CD8-positive, alpha-beta memory T cell (primary cell): ENCODE measurements at regions not wholly inside any gene's neighbourhood (a gene's known extent, or its start where the extent isn't known, plus 50 kb on each side); places are given as distances from the start of the nearest gene placed in this dataset.

ENCODE experiments used
- CTCF ChIA-PET: fragments of 350-600 bp; sonication (Branson Sonifier 250); formaldehyde crosslinking; loops from one replicate; lab custom pipeline; 2021; ENCODE audit warnings: antibody characterized with exemption; lab: Charles Lee
- POLR2A ChIA-PET: fragments of 350-600 bp; sonication (Branson Sonifier 250); formaldehyde crosslinking; loops from one replicate; lab custom pipeline; 2021; ENCODE audit warnings: antibody characterized with exemption; lab: Charles Lee
- DNase-seq, 5 donors: peaks; one replicate each; pipeline versions ENCODE4 v3.0.0 to v3.0.0-alpha.2; 2020 to 2022; ENCODE audit warnings: mixed read lengths in 1 of 5
- H3K27ac ChIP-seq: one replicate; pipeline ENCODE4 v1.7.0; 2013; ENCODE audit warnings: low read depth, mild to moderate bottlenecking, low read length, moderate library complexity
- H3K27me3 ChIP-seq: 2 replicates; pipeline ENCODE4 v1.7.0; 2013; ENCODE audit warnings: low read length, mild to moderate bottlenecking; ENCODE audit not compliant: insufficient read depth, poor library complexity, severe bottlenecking
- H3K36me3 ChIP-seq: 2 replicates; pipeline ENCODE4 v1.7.0; 2013; ENCODE audit warnings: mild to moderate bottlenecking, low read length, moderate library complexity; ENCODE audit not compliant: insufficient read depth
- H3K4me1 ChIP-seq: 2 replicates; pipeline ENCODE4 v1.7.0; 2013; ENCODE audit warnings: mild to moderate bottlenecking, low read length, moderate library complexity; ENCODE audit not compliant: insufficient read depth
- H3K4me3 ChIP-seq: 2 replicates; pipeline ENCODE4 v1.7.0; 2013; ENCODE audit warnings: mild to moderate bottlenecking, low read length
- H3K9me3 ChIP-seq: 2 replicates; pipeline ENCODE4 v1.7.0; 2013; ENCODE audit warnings: mild to moderate bottlenecking, low read length
- H3K27ac Mint-ChIP-seq, 8 donors: one replicate each; pipeline ENCODE4 v1.8.0; 2020 to 2021; ENCODE audit warnings: mixed read lengths in 8 of 8, mild to moderate bottlenecking in 6 of 8, inconsistent platforms in 3 of 8, moderate library complexity in 3 of 8
- H3K27me3 Mint-ChIP-seq, 2 donors: one replicate each; pipeline ENCODE4 v1.8.0; 2020 to 2021; ENCODE audit warnings: mixed read lengths in 2 of 2, mild to moderate bottlenecking in 1 of 2, moderate library complexity in 1 of 2
- H3K36me3 Mint-ChIP-seq, 3 donors: one replicate each; pipeline ENCODE4 v1.8.0; 2020 to 2021; ENCODE audit warnings: mixed read lengths in 3 of 3, inconsistent platforms in 1 of 3, mild to moderate bottlenecking in 1 of 3
- H3K4me1 Mint-ChIP-seq, 3 donors: one replicate each; pipeline ENCODE4 v1.8.0; 2020 to 2021; ENCODE audit warnings: mixed read lengths in 3 of 3, inconsistent platforms in 1 of 3, mild to moderate bottlenecking in 1 of 3
- H3K4me3 Mint-ChIP-seq, 7 donors: one replicate each; pipeline ENCODE4 v1.8.0; 2020 to 2021; ENCODE audit warnings: mixed read lengths in 7 of 7, mild to moderate bottlenecking in 6 of 7, moderate library complexity in 4 of 7, inconsistent platforms in 2 of 7
- H3K9me3 Mint-ChIP-seq, 5 donors: one replicate each; pipeline ENCODE4 v1.8.0; 2020 to 2022; ENCODE audit warnings: mixed read lengths in 5 of 5, mild to moderate bottlenecking in 3 of 5, moderate library complexity in 2 of 5, inconsistent platforms in 1 of 5

DNA sequence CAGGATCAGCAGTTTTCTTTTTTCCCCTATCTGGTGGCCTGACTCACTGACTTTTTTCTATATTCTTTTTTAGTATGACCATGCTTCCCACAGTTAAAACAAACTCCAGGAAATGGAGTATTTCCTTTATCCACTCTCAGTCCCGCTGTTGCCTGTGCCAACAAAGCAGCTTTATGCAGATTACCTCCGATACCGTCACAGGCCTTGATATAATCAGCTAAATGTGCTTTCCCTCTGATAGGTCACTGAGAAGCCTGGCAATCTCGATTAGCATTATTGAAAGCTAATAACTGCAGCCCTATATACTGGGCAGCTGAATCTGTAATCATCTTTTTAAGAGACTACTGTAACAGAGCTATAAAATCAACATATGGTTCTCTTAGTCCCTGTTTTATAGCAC, 243.6 kb downstream of the KIF21A start:
- peaks cover 0 to 18% (median 9%) of the 10 kb centered on the region in 5 donors for H3K9me3 Mint-ChIP-seq
- no peaks in the 10 kb centered on the region for H3K27me3 ChIP-seq

DNA sequence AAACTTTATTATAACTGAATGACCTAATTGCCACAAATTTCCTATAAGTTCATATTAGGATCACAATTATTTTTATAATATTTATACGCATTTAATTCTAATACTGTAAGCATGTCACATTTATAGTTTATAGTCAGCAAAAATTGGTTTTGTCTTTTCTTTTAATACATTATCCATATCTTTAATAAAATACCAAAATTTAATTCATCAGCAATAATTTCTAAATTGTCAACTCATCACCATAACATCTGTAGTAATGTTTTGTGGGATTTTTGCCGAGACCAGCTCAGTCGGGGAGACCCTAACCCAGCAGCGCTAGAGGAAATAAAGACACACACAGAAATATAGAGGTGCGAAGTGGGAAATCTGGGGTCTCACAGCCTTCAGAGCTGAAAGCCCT, 254.2 kb downstream of the KIF21A start:
- Histone ChIP-seq H3K4me3 (no peak overlapping the region), H3K36me3 (no peaks in the 10 kb centered on the region), H3K4me1 (no peaks in the 10 kb centered on the region), H3K27me3 (no peaks in the 10 kb centered on the region), H3K9me3 (no peaks in the 10 kb centered on the region), H3K27ac (no peak overlapping the region)
- CTCF ChIA-PET: no interaction called here
- H3K36me3 Mint-ChIP-seq: no peaks in the 10 kb centered on the region
- H3K4me3 Mint-ChIP-seq: no peak overlapping the region
- POLR2A ChIA-PET: no interaction called here
- peaks cover 0 to 6% (median 2%) of the 10 kb centered on the region in 5 donors for H3K9me3 Mint-ChIP-seq
- DNase-seq: no peak
- no peaks in the 10 kb centered on the region for H3K4me1 Mint-ChIP-seq
- H3K27me3 Mint-ChIP-seq: peaks cover 0 to 3% of the 10 kb centered on the region in 2 donors
- no peak overlapping the region for H3K27ac Mint-ChIP-seq

More for the DNA sequence above, 243.6 kb downstream of the KIF21A start:
- no peaks in the 10 kb centered on the region for H3K4me1 Mint-ChIP-seq
- ChIA-PET CTCF (no interaction called here), POLR2A (no interaction called here)
- Histone ChIP-seq H3K36me3 (no peaks in the 10 kb centered on the region), H3K27ac (no peak overlapping the region), H3K9me3 (no peaks in the 10 kb centered on the region), H3K4me3 (no peak overlapping the region), H3K4me1 (no peaks in the 10 kb centered on the region)
- no peaks in the 10 kb centered on the region for H3K36me3 Mint-ChIP-seq
- peaks cover 7 to 8% of the 10 kb centered on the region in 2 donors for H3K27me3 Mint-ChIP-seq
- no peak for DNase-seq
- H3K27ac Mint-ChIP-seq: no peak overlapping the region
- H3K4me3 Mint-ChIP-seq: no peak overlapping the region

DNA sequence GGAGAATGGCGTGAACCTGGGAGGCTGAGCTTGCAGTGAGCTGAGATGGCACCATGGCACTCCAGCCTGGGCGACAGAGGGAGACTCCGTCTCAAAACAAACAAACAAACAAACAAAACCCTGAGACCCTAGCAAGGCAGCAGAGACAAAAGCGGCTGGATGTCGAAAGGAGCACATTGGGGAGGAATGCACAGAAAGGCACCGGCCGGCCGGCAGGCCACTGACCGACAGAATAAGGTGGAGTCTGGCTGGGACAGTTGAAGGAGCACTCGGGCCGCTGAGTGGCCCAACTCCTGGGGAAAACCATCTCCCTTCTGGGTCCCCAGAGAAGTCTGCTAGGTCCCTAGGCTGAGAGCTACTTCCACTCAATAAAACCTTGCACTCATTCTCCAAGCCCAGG, 256.2 kb downstream of the KIF21A start:
- no peak overlapping the region for H3K27ac Mint-ChIP-seq
- ChIA-PET POLR2A (no interaction called here), CTCF (no interaction called here)
- no peak overlapping the region for H3K27ac ChIP-seq
- no peaks in the 10 kb centered on the region for H3K9me3 ChIP-seq
- no peaks in the 10 kb centered on the region for H3K27me3 ChIP-seq
- H3K4me1 ChIP-seq: no peaks in the 10 kb centered on the region
- no peak for DNase-seq
- H3K9me3 Mint-ChIP-seq: peaks cover 0 to 4% (median 0%) of the 10 kb centered on the region in 5 donors
- peaks cover 0 to 3% of the 10 kb centered on the region in 2 donors for H3K27me3 Mint-ChIP-seq
- H3K4me3 Mint-ChIP-seq: no peak overlapping the region
- H3K4me3 ChIP-seq: no peak overlapping the region
- no peaks in the 10 kb centered on the region for H3K36me3 ChIP-seq
- no peaks in the 10 kb centered on the region for H3K4me1 Mint-ChIP-seq
- H3K36me3 Mint-ChIP-seq: no peaks in the 10 kb centered on the region

DNA sequence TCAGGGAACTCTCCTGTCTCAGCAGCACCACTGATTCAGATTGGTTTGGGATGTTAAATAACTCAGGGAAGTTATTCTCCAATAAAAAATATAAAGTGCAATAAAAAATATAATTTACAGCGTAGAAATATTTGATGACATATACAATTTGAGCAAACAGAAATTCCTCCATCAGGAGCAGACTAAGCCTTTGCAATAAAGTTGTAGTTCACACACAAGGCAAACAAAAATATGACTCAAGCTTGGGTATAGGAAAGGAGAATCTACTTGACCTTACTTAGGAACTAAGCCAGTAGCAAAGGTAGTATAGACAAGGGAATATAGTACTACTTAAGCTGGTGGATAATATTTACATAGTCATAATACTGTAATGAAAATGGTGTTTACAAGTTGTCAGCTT, 264.1 kb downstream of the KIF21A start:
- Histone ChIP-seq H3K27ac (no peak overlapping the region), H3K36me3 (no peaks in the 10 kb centered on the region), H3K27me3 (no peaks in the 10 kb centered on the region), H3K4me3 (no peak overlapping the region), H3K9me3 (no peaks in the 10 kb centered on the region), H3K4me1 (no peaks in the 10 kb centered on the region)
- DNase-seq: no peak
- H3K27me3 Mint-ChIP-seq: peaks cover 3 to 4% of the 10 kb centered on the region in 2 donors
- H3K4me3 Mint-ChIP-seq: no peak overlapping the region
- no peak overlapping the region for H3K27ac Mint-ChIP-seq
- H3K4me1 Mint-ChIP-seq: peaks cover 0 to 2% (median 0%) of the 10 kb centered on the region in 3 donors
- no peaks in the 10 kb centered on the region for H3K36me3 Mint-ChIP-seq
- H3K9me3 Mint-ChIP-seq: no peaks in the 10 kb centered on the region
- POLR2A ChIA-PET: no interaction called here
- CTCF ChIA-PET: no interaction called here

DNA sequence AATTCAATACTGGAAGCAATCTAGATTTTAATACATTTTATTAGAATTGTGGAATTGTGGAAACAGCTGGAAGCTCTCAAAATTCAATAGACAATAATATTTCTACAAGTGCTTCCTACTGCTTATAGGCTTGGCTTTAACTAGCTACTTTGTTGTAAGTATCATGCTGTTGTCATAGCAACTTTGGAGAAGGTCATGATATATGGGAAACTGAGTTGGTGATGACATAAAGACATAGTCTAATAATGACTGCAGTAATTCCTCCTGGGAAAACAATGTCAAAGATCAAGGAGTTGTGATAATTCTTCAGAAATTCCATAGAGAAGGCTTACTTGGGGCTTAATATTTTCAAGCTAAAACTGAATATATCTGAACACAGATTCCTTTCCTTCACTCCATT, 266.6 kb downstream of the KIF21A start:
- peaks cover 0 to 2% (median 0%) of the 10 kb centered on the region in 3 donors for H3K4me1 Mint-ChIP-seq
- H3K36me3 Mint-ChIP-seq: no peaks in the 10 kb centered on the region
- POLR2A ChIA-PET: no interaction called here
- Histone ChIP-seq H3K27me3 (no peaks in the 10 kb centered on the region), H3K36me3 (no peaks in the 10 kb centered on the region), H3K27ac (no peak overlapping the region), H3K4me1 (no peaks in the 10 kb centered on the region), H3K9me3 (no peaks in the 10 kb centered on the region), H3K4me3 (no peak overlapping the region)
- no peak for DNase-seq
- peaks cover 0 to 2% (median 0%) of the 10 kb centered on the region in 5 donors for H3K9me3 Mint-ChIP-seq
- H3K27me3 Mint-ChIP-seq: peaks cover 3 to 7% of the 10 kb centered on the region in 2 donors
- CTCF ChIA-PET: no interaction called here
- no peak overlapping the region for H3K4me3 Mint-ChIP-seq
- H3K27ac Mint-ChIP-seq: no peak overlapping the region

DNA sequence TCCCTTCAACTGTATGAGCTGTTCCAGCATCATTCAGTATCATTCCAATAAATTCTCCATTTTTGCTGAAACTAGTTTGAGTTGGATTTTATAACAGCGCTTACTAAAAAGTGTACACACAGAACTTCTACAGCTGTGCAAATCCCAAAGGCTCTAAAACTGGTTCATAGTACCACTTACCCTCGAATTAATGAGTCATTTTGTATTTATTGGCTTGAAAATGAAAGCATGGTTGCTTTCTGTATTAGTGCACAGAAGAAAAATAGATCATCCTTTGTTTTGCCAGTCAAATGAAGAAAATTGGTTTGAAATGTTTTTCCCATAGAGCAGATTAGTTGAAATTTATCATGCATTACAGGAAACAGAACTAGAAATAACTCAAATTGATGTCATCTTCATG, 268.3 kb upstream of the CPNE8 start:
- peaks cover 3 to 7% of the 10 kb centered on the region in 2 donors for H3K27me3 Mint-ChIP-seq

DNA sequence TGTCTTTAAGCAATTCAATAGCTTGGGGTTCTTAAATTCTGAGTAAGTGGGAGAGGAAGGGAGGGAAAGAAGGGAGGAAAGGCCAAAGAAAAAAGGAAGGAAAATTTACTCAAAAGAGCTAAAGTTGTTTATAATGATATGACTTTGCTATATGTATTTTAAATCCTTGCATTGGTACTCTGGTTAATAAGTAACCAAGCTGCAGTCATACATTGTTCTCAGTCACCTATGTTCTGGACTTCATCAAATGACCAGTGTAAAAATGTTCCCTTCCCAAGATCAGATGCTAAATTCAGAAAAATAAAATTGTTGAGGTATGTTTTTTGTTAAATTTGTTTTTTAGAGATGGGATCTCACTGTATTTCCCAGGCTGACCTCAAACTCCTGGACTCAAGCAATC, 259.9 kb upstream of the CPNE8 start:
- CTCF ChIA-PET: interaction anchor here (0.7 kb wide), 1 partner anchor 68 kb away, joined by 3 read pairs; no protein-coding TSS in a partner anchor

More for the DNA sequence above, 268.3 kb upstream of the CPNE8 start:
- no peak overlapping the region for H3K4me3 Mint-ChIP-seq
- Histone ChIP-seq H3K9me3 (no peaks in the 10 kb centered on the region), H3K4me1 (no peaks in the 10 kb centered on the region), H3K27me3 (no peaks in the 10 kb centered on the region), H3K36me3 (no peaks in the 10 kb centered on the region), H3K4me3 (no peak overlapping the region), H3K27ac (no peak overlapping the region)
- POLR2A ChIA-PET: no interaction called here
- peaks cover 0 to 2% (median 0%) of the 10 kb centered on the region in 5 donors for H3K9me3 Mint-ChIP-seq
- CTCF ChIA-PET: no interaction called here
- H3K36me3 Mint-ChIP-seq: no peaks in the 10 kb centered on the region
- no peak for DNase-seq
- H3K27ac Mint-ChIP-seq: no peak overlapping the region
- peaks cover 0 to 2% (median 0%) of the 10 kb centered on the region in 3 donors for H3K4me1 Mint-ChIP-seq

DNA sequence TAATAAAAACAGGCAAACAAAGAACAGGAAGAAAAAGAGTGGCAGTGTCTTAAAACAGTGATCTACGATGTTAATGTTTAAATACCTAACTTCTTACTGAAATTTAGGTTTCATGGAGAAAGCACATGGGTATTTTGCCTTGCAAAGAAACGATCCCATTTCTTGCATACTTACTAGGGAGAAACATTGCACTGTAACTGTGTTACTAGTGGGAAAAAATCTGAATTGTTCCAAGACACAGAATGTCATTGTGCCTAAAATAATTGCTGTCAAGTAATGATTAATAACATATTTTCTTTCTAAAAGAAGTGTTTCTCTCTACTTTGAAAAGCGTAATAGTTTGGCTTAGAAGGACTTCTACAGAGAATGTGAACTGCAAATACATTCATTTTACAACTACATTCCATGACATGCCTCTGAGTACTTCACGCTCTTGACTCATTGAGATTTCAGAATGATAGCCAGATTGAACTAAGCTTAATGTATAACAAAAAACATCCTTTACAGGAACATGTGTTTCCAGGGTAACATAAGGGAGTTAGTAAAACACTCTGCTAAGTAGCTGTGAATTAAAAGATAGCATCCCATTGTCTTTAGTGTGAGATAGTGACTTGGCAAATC, 256.2 kb upstream of the CPNE8 start:
- Mint-ChIP-seq H3K4me1 (no peaks in the 10 kb centered on the region), H3K9me3 (peaks cover 3 to 9% (median 4%) of the 10 kb centered on the region in 5 donors), H3K27ac (no peak overlapping the region), H3K36me3 (no peaks in the 10 kb centered on the region), H3K27me3 (no peaks in the 10 kb centered on the region), H3K4me3 (no peak overlapping the region)
- ChIA-PET CTCF (no interaction called here), POLR2A (no interaction called here)
- H3K36me3 ChIP-seq: no peaks in the 10 kb centered on the region
- no peak overlapping the region for H3K27ac ChIP-seq
- no peaks in the 10 kb centered on the region for H3K4me1 ChIP-seq
- DNase-seq: no peak
- no peaks in the 10 kb centered on the region for H3K27me3 ChIP-seq
- no peak overlapping the region for H3K4me3 ChIP-seq
- no peaks in the 10 kb centered on the region for H3K9me3 ChIP-seq

More for the DNA sequence above, 259.9 kb upstream of the CPNE8 start:
- Mint-ChIP-seq H3K36me3 (no peaks in the 10 kb centered on the region), H3K27me3 (no peaks in the 10 kb centered on the region), H3K4me3 (no peak overlapping the region), H3K27ac (no peak overlapping the region), H3K9me3 (peaks cover 0 to 9% (median 0%) of the 10 kb centered on the region in 5 donors), H3K4me1 (no peaks in the 10 kb centered on the region)
- Histone ChIP-seq H3K9me3 (no peaks in the 10 kb centered on the region), H3K4me3 (no peak overlapping the region), H3K36me3 (no peaks in the 10 kb centered on the region), H3K27me3 (no peaks in the 10 kb centered on the region), H3K27ac (no peak overlapping the region), H3K4me1 (no peaks in the 10 kb centered on the region)
- POLR2A ChIA-PET: interaction anchor here (0.6 kb wide), 1 partner anchor 218 kb away, joined by 3 read pairs; no protein-coding TSS in a partner anchor
- DNase-seq: no peak
